Nephron progenitor cell (in vitro differentiated cells): ENCODE measurements at regions not wholly inside any gene's neighbourhood (a gene's known extent, or its start where the extent isn't known, plus 50 kb on each side); places are given as distances from the start of the nearest gene placed in this dataset.

Experiments
- DNase-seq: peaks from one replicate; pipeline ENCODE4 v3.0.0; 2021
- H3K27ac Mint-ChIP-seq: 2 replicates; pipeline ENCODE4 v1.8.0; 2021; ENCODE audit warnings: mild to moderate bottlenecking, moderate library complexity, mixed read lengths
- H3K27me3 Mint-ChIP-seq: 2 replicates; pipeline ENCODE4 v1.8.0; 2021; ENCODE audit warnings: mild to moderate bottlenecking, low read depth, mixed read lengths; ENCODE audit not compliant: poor library complexity
- H3K36me3 Mint-ChIP-seq: 2 replicates; pipeline ENCODE4 v1.8.0; 2021; ENCODE audit warnings: low read depth, mixed read lengths
- H3K4me1 Mint-ChIP-seq: 2 replicates; pipeline ENCODE4 v1.8.0; 2021; ENCODE audit warnings: mixed read lengths
- H3K4me3 Mint-ChIP-seq: 2 replicates; pipeline ENCODE4 v1.8.0; 2021; ENCODE audit warnings: mild to moderate bottlenecking, moderate library complexity, mixed read lengths
- H3K9me3 Mint-ChIP-seq: 2 replicates; pipeline ENCODE4 v1.8.0; 2021; ENCODE audit warnings: mild to moderate bottlenecking, moderate library complexity, mixed read lengths
- CTCF ChIP-seq: fragments of 200-600 bp; sonication (generic); IDR thresholded peaks from 2 replicates; pipeline ENCODE4 v1.5.0; 2021; ENCODE audit warnings: antibody characterized with exemption

GRCh38 chr7:46834921-46835320, 747.0 kb downstream of the TNS3 start:
- DNase-seq, result no peak
- H3K4me1 Mint-ChIP-seq, result no peaks in the 10 kb centered on the region
- no peak for TF ChIP-seq CTCF
- H3K27ac Mint-ChIP-seq, result no peak overlapping the region
- no peaks in the 10 kb centered on the region for H3K36me3 Mint-ChIP-seq
- no peak overlapping the region for H3K4me3 Mint-ChIP-seq
- H3K27me3 Mint-ChIP-seq, result no peaks in the 10 kb centered on the region
- H3K9me3 Mint-ChIP-seq, result peaks cover 7% of the 10 kb centered on the region

GRCh38 chr7:46833197-46833596, 748.7 kb downstream of the TNS3 start:
- H3K36me3 Mint-ChIP-seq, result peaks cover 2% of the 10 kb centered on the region
- peaks cover 18% of the 10 kb centered on the region for H3K9me3 Mint-ChIP-seq
- no peak overlapping the region for H3K27ac Mint-ChIP-seq
- H3K27me3 Mint-ChIP-seq, result no peaks in the 10 kb centered on the region
- TF ChIP-seq CTCF, result no peak
- no peak for DNase-seq
- H3K4me1 Mint-ChIP-seq, result no peaks in the 10 kb centered on the region
- H3K4me3 Mint-ChIP-seq, result no peak overlapping the region

- Mint-ChIP-seq H3K4me1 (no peaks in the 10 kb centered on the region), H3K27me3 (peaks cover 2% of the 10 kb centered on the region), H3K9me3 (peaks cover 26% of the 10 kb centered on the region), H3K36me3 (peaks cover 8% of the 10 kb centered on the region), H3K27ac (no peak overlapping the region), H3K4me3 (no peak overlapping the region)
- no peak for DNase-seq
- TF ChIP-seq CTCF, result no peak
Measured at GRCh38 chr7:46832136-46832535, 749.8 kb downstream of the TNS3 start.

DNA sequence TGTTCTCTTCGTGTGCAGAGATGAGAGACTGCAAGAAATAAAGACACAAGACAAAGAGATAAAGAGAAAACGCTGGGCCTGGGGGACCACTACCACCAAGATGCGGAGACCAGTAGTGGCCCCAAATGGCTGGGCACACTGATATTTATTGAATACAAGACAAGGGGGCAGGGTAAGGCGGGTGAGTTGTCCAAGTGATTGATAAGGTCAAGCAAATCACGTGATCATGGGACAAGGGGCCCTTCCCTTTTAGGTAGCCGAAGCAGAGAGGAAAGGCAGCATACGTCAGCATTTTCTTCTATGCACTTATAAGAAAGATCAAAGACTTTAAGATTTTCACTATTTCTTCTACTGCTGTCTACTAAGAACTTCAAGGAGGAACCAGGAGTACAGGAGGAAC, 762.1 kb downstream of the TNS3 start:
- no peak overlapping the region for H3K4me3 Mint-ChIP-seq
- no peak for TF ChIP-seq CTCF
- H3K4me1 Mint-ChIP-seq, result no peaks in the 10 kb centered on the region
- no peak for DNase-seq
- peaks cover 8% of the 10 kb centered on the region for H3K27me3 Mint-ChIP-seq
- H3K36me3 Mint-ChIP-seq, result peaks cover 5% of the 10 kb centered on the region
- H3K27ac Mint-ChIP-seq, result no peak overlapping the region
- H3K9me3 Mint-ChIP-seq, result peaks cover 39% of the 10 kb centered on the region

- no peaks in the 10 kb centered on the region for H3K4me1 Mint-ChIP-seq
- H3K27ac Mint-ChIP-seq, result no peak overlapping the region
- H3K4me3 Mint-ChIP-seq, result no peak overlapping the region
- H3K27me3 Mint-ChIP-seq, result peaks cover 10% of the 10 kb centered on the region
- peaks cover 27% of the 10 kb centered on the region for H3K9me3 Mint-ChIP-seq
- no peak for DNase-seq
- TF ChIP-seq CTCF, result no peak
- H3K36me3 Mint-ChIP-seq, result no peaks in the 10 kb centered on the region
Measured at GRCh38 chr7:46814516-46815250, 767.2 kb downstream of the TNS3 start.

- no peak overlapping the region for H3K4me3 Mint-ChIP-seq
- no peaks in the 10 kb centered on the region for H3K36me3 Mint-ChIP-seq
- no peak for TF ChIP-seq CTCF
- H3K27ac Mint-ChIP-seq, result no peak overlapping the region
- H3K4me1 Mint-ChIP-seq, result no peaks in the 10 kb centered on the region
- DNase-seq, result no peak
- peaks cover 10% of the 10 kb centered on the region for H3K27me3 Mint-ChIP-seq
- peaks cover 17% of the 10 kb centered on the region for H3K9me3 Mint-ChIP-seq
Measured at GRCh38 chr7:46812101-46812675, 769.7 kb downstream of the TNS3 start.
